Stimulated activated CD8-positive, alpha-beta memory T cell treated with anti-CD3 and anti-CD28 coated beads, Interleukin-12 subunit alpha, Interleukin-12 subunit beta, amount 100 ng/mL, for 24 hours (primary cell): ENCODE measurements at regions not wholly inside any gene's neighbourhood (a gene's known extent, or its start where the extent isn't known, plus 50 kb on each side); places are given as distances from the start of the nearest gene placed in this dataset.
"Not testable (repeated sequence)": the region's sequence is repeated elsewhere in the genome, so short reads cannot be mapped to it uniquely, and the experiment has no call there.

Experiments used
- DNase-seq: peaks from one replicate; pipeline ENCODE4 v3.0.0-alpha.2; 2020; ENCODE audit errors: extremely low read depth

- no peak for DNase-seq
Measured at GRCh38 chr2:7676714-7677113, 759.5 kb downstream of the RNF144A start.

DNA sequence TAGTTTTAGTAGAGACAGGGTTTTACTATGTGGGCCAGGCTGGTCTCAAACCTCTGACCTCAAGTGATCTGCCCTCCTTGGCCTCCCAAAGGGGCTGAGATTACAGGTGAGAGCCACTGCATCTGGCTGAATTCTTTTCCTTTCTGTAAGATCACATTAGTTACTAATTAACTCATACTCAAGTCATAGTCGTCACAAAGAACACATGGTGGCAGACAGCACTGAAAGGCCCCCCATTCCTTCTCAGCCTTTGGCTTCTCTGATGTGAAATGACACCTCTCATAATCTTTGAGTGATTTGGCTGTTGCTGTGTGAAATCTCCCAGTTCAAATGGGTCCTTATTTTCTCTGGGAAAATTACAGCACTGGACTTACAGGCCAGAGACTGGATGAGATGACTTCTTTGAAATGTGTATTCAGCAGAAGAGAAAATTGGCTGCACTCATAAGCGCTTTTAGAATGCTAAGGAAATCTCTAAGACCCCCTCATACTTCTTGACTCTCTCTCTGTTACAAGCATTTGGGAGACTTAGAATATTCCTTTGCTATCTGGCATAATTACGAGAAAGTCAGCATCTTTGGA lies 764.8 kb downstream of the RNF144A start:
- no peak for DNase-seq

- DNase-seq = no peak
Measured at GRCh38 chr2:7683196-7683595, 766.0 kb downstream of the RNF144A start.

- no peak for DNase-seq
Measured at GRCh38 chr2:7683708-7684107, 766.5 kb downstream of the RNF144A start.

GRCh38 chr2:7685342-7686015 lies 768.3 kb downstream of the RNF144A start:
- no peak for DNase-seq

- DNase-seq = no peak
Measured at GRCh38 chr2:7686016-7686385, 768.8 kb downstream of the RNF144A start.

- no peak for DNase-seq
Measured at GRCh38 chr2:7691961-7692656, 774.9 kb downstream of the RNF144A start.

GRCh38 chr2:7692657-7693161 lies 775.5 kb downstream of the RNF144A start:
- no peak for DNase-seq

GRCh38 chr2:7693246-7694075 lies 776.2 kb downstream of the RNF144A start:
- no peak for DNase-seq

- DNase-seq = no peak
Measured at GRCh38 chr2:7694076-7694985, 777.1 kb downstream of the RNF144A start.

DNA sequence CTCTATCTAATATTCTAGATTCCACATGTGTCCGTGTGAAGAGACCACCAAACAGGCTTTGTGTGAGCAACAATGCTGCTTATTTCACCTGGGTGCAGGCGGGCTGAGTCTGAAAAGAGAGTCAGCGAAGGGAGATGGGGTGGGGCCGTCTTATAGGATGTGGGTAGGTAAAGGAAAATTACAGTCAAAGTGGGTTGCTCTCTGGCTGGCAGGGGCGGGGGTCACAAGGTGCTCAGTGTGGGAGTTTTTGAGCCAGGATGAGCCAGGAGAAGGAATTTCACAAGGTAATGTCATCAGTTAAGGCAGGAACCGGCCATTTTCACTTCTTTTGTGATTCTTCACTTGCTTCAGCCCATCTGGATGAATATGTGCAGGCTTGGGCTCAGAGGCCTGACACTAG lies 779.3 kb downstream of the RNF144A start:
- not testable (repeated sequence) for DNase-seq

DNA sequence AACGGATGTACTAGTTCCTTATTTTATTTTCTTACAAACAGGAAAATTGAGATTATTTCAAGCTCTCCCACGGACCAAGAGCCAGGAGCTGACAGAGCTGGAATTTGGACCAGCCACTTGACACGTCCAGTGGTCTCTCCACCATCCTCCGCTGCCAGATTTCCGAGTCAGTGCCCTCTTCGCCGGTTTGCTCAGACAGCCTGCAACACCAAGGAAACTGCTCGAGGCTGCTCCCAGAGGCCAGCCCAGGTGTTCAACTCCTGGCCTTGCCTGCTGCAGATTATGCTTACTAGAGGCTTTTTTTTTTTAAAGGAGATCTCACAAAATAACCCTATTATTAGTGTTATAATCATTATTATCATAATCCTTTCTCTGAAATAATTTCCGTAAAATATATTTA lies 779.8 kb downstream of the RNF144A start:
- no peak for DNase-seq

DNA sequence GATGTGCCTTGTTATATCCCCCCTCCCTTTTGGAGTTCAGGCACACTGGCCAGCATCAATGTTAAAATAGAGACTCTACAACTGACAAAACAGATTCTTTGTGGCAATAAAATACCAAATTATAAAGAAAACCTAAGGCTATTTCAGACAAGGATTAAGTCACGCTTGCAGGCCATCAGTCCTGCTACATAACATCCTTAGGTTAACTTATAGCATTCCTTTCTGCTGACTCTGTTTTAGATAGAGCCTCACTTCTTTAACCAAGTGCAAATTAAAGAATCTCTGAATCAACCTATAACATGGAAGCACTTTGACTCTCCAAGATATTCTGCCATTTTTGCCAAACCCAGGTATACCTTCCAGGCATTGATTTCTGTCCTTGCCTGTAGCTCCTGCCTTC lies 784.6 kb downstream of the RNF144A start:
- DNase-seq = no peak

- DNase-seq = no peak
Measured at GRCh38 chr2:7703048-7703447, 785.8 kb downstream of the RNF144A start.

GRCh38 chr2:7703543-7704144 lies 786.4 kb downstream of the RNF144A start:
- no peak for DNase-seq

DNA sequence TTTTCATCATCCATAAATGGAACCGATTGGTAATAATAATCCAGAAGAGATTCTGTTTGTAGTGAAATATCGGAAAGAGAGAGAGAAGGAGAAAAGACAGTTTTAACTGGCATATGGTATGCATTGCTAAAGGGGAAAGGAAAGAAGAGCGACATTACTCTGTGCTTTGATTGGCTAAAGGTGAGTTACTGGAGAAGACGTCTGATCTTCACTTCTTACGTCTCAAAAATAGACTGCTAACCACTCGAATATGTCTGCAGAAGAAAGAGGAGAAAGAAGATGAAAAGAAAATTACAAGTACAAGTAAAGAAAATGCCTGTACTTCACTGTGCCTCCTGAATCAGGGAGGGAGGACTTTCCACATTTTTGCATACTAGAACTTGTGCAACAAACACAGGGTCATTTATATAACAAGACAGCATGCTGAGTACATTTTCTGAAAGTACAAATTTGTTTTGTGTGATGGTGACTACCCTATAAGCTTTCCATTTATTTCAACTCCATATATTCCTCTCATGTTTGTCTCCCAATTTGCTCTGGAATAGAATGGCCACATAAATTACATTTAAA lies 787.2 kb downstream of the RNF144A start:
- DNase-seq = no peak

GRCh38 chr2:7706791-7707190 lies 789.6 kb downstream of the RNF144A start:
- DNase-seq = no peak

GRCh38 chr2:7707723-7708122 lies 790.5 kb downstream of the RNF144A start:
- no peak for DNase-seq

- no peak for DNase-seq
Measured at GRCh38 chr2:7709907-7710306, 792.7 kb downstream of the RNF144A start.

DNA sequence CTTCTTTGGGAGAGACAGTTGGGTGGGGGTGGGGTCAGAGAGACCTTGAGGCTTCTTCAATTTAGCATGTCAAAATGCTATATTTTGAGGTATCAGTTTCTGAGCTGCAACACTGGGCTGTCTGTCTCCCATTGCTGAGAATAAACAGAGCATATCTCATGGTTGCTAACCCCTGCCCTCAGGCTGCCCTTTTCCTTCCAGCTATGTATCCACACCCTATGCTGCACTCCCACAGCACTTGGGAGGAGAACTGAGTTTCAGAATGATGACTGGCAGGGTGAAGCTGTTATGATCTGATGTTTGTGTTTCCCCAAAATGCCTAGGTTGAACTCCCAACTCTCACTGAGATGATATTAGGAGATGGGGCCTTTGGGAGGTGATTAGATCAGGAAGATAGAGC lies 794.0 kb downstream of the RNF144A start:
- no peak for DNase-seq
